NCI-H2171 treated with DMSO at 0.1 percent for 48 hours (cell line): ENCODE measurements at regions not wholly inside any gene's neighbourhood (a gene's known extent, or its start where the extent isn't known, plus 50 kb on each side); places are given as distances from the start of the nearest gene placed in this dataset.

ENCODE experiments used
- DNase-seq: peaks from one replicate; lab custom pipeline; 2025; lab: John Stamatoyannopoulos, UW

DNA sequence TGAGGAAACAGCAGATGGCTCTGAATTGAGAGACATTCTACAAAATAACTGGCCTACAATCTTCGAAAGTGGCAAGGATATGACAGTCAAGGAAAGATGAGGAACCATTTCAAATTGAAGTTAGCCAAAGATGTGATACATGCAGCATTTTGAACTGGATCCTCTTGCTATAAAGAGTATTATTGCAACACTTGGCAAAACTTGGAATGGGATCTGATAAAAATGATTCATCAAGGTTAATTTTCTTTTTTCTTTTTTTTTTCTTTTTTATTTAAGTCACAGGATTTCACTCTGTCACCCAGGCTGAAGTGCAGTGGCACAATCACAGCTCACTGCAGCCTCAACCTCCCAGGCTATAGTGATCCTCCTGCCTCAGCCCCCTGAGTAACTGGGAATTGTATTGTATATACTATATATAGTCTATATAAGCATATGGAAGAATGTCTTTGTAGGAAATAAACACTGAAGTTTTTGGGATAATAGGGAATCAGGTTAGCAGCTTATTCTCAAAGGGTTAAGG lies 49.8 kb upstream of the GJA8 start:
- DNase-seq, result no peak
